Upper lobe of left lung (tissue), 6 donors: ENCODE measurements at regions not wholly inside any gene's neighbourhood (a gene's known extent, or its start where the extent isn't known, plus 50 kb on each side); places are given as distances from the start of the nearest gene placed in this dataset.

Experiments
- ATAC-seq, 2 donors: fragments of 200-7000 bp; cut with Tn5 transposase; one replicate each; pipeline ENCODE4 v1.9.1; 2022; ENCODE audit warnings: mild to moderate bottlenecking in 2 of 2, moderate library complexity in 2 of 2; ENCODE audit not compliant: low FRiP score in 2 of 2
- DNase-seq, 2 donors: peaks; one replicate each; pipeline ENCODE4 v3.0.0-alpha.2; 2019 to 2020
- H3K27ac ChIP-seq, 4 donors: fragments of 200-600 bp; sonication (generic); one replicate each; pipeline ENCODE4 v1.5.1; 2016 to 2019
- H3K27me3 ChIP-seq, 4 donors: fragments of 200-600 bp; sonication (generic); one replicate each; pipeline ENCODE4 v1.5.1; 2017 to 2019
- H3K36me3 ChIP-seq, 4 donors: fragments of 200-600 bp; sonication (generic); one replicate each; pipeline ENCODE4 v1.5.1; 2016 to 2019
- H3K4me1 ChIP-seq, 4 donors: fragments of 200-600 bp; sonication (generic); one replicate each; pipeline ENCODE4 v1.5.1; 2018 to 2019
- H3K4me3 ChIP-seq, 4 donors: fragments of 200-600 bp; sonication (generic); one replicate each; pipeline ENCODE4 v1.5.1; 2017 to 2019; ENCODE audit warnings: mild to moderate bottlenecking in 2 of 4, moderate library complexity in 1 of 4
- H3K9me3 ChIP-seq, 4 donors: fragments of 200-600 bp; sonication (generic); one replicate each; pipeline ENCODE4 v1.5.1; 2018 to 2019
- CTCF ChIP-seq, 6 experiments: fragments of 450-650 bp in 4 of 6; fragments of 200-600 bp in 2 of 6; sonication (generic) in 2 of 6; IDR thresholded peaks; one replicate each; pipeline ENCODE4 v1.5.1; 2016 to 2019; ENCODE audit warnings: antibody characterized with exemption in 6 of 6
- EP300 ChIP-seq, 4 donors: sonication (generic); formaldehyde crosslinking; IDR thresholded peaks; one replicate each; pipeline ENCODE4 v1.5.1; 2017; ENCODE audit warnings: antibody characterized with exemption in 4 of 4, control low read depth in 2 of 4
- POLR2A ChIP-seq, 4 donors: fragments of 450-650 bp; IDR thresholded peaks; one replicate each; pipeline ENCODE4 v1.5.1; 2016 to 2017; ENCODE audit warnings: antibody characterized with exemption in 4 of 4, mild to moderate bottlenecking in 2 of 4
- POLR2AphosphoS5 ChIP-seq, 2 donors: sonication (generic); formaldehyde crosslinking; IDR thresholded peaks; one replicate each; pipeline ENCODE4 v1.5.1; 2017; ENCODE audit warnings: antibody characterized with exemption in 2 of 2
- WGBS, 2 donors: methylation state at CpG; one replicate each; pipeline ENCODE4 v1.1.5; 2017 to 2018; 5-methylcytosine and 5-hydroxymethylcytosine counted together
- donor health status: DM: no; HTN: no; CAD: no; lungs with moderate emphysema.
- donor health status: DM: no; HTN: yes; CAD: no; lungs with severe emphysema.

GRCh38 chr5:9724707-9725106, 94.6 kb upstream of the TAS2R1 start:
- Histone ChIP-seq H3K27me3 (no peaks in the 10 kb centered on the region), H3K4me1 (no peaks in the 10 kb centered on the region), H3K4me3 (no peak overlapping the region), H3K9me3 (peaks cover 0 to 7% (median 0%) of the 10 kb centered on the region in 4 donors), H3K27ac (no peak overlapping the region), H3K36me3 (no peaks in the 10 kb centered on the region)
- TF ChIP-seq CTCF (IDR thresholded peaks at IDR 0.05): no peak
- TF ChIP-seq POLR2AphosphoS5 (IDR thresholded peaks at IDR 0.05): no peak
- no peak for TF ChIP-seq EP300 (IDR thresholded peaks at IDR 0.05)
- no peak for TF ChIP-seq POLR2A (IDR thresholded peaks at IDR 0.05)
- 64 to 80% methylated on average over 2 of the region's 2 CpGs for WGBS, 2 donors
- no peak for ATAC-seq
- DNase-seq: no peak

GRCh38 chr5:9722601-9723180, 92.5 kb upstream of the TAS2R1 start:
- no peaks in the 10 kb centered on the region for H3K27me3 ChIP-seq
- DNase-seq: no peak
- H3K4me3 ChIP-seq: no peak overlapping the region
- no peak overlapping the region for H3K27ac ChIP-seq
- H3K36me3 ChIP-seq: no peaks in the 10 kb centered on the region
- no peak for ATAC-seq
- WGBS, 2 donors: 85% methylated on average over 4 of the region's 4 CpGs
- TF ChIP-seq POLR2AphosphoS5 (IDR thresholded peaks at IDR 0.05) (no peak), EP300 (IDR thresholded peaks at IDR 0.05) (no peak), POLR2A (IDR thresholded peaks at IDR 0.05) (no peak), CTCF (IDR thresholded peaks at IDR 0.05) (no peak)
- H3K9me3 ChIP-seq: peaks cover 0 to 7% (median 0%) of the 10 kb centered on the region in 4 donors
- no peaks in the 10 kb centered on the region for H3K4me1 ChIP-seq

- Histone ChIP-seq H3K27ac (no peak overlapping the region), H3K9me3 (peaks cover 0 to 7% (median 0%) of the 10 kb centered on the region in 4 donors), H3K4me3 (no peak overlapping the region), H3K4me1 (no peaks in the 10 kb centered on the region), H3K27me3 (no peaks in the 10 kb centered on the region), H3K36me3 (no peaks in the 10 kb centered on the region)
- TF ChIP-seq CTCF (IDR thresholded peaks at IDR 0.05) (no peak), EP300 (IDR thresholded peaks at IDR 0.05) (no peak), POLR2A (IDR thresholded peaks at IDR 0.05) (no peak), POLR2AphosphoS5 (IDR thresholded peaks at IDR 0.05) (no peak)
- DNase-seq: no peak
- ATAC-seq: no peak
- 72 to 77% methylated on average over 2 of the region's 2 CpGs for WGBS, 2 donors
Measured at GRCh38 chr5:9721161-9721560, 91.0 kb upstream of the TAS2R1 start.

GRCh38 chr5:9720361-9720760, 90.2 kb upstream of the TAS2R1 start:
- Histone ChIP-seq H3K27me3 (no peaks in the 10 kb centered on the region), H3K4me3 (no peak overlapping the region), H3K36me3 (no peaks in the 10 kb centered on the region), H3K27ac (no peak overlapping the region), H3K9me3 (peaks cover 0 to 5% (median 0%) of the 10 kb centered on the region in 4 donors), H3K4me1 (no peaks in the 10 kb centered on the region)
- 76 to 80% methylated on average over 5 of the region's 5 CpGs for WGBS, 2 donors
- no peak for ATAC-seq
- DNase-seq: no peak
- TF ChIP-seq POLR2A (IDR thresholded peaks at IDR 0.05) (no peak), EP300 (IDR thresholded peaks at IDR 0.05) (no peak)

- no peak overlapping the region for H3K27ac ChIP-seq
- no peak for ATAC-seq
- 63 to 67% methylated on average over 5 of the region's 5 CpGs for WGBS, 2 donors
- TF ChIP-seq EP300 (IDR thresholded peaks at IDR 0.05): no peak
- no peak for TF ChIP-seq POLR2A (IDR thresholded peaks at IDR 0.05)
- TF ChIP-seq CTCF (IDR thresholded peaks at IDR 0.05): no peak
- TF ChIP-seq POLR2AphosphoS5 (IDR thresholded peaks at IDR 0.05): no peak
- H3K27me3 ChIP-seq: no peaks in the 10 kb centered on the region
- no peaks in the 10 kb centered on the region for H3K9me3 ChIP-seq
- no peaks in the 10 kb centered on the region for H3K4me1 ChIP-seq
- H3K36me3 ChIP-seq: no peaks in the 10 kb centered on the region
- DNase-seq: no peak
- H3K4me3 ChIP-seq: no peak overlapping the region
Measured at GRCh38 chr5:9716838-9717281, 86.7 kb upstream of the TAS2R1 start.
